ENCODE measurements at regions not wholly inside any gene's neighbourhood (a gene's known extent, or its start where the extent isn't known, plus 50 kb on each side); places are given as distances from the start of the nearest gene placed in this dataset.

GRCh38 chr3:178949896-178950295, 121.7 kb downstream of the ZMAT3 start:
- Histone ChIP-seq H4K5ac (ENCODE audit: low read depth, low read length) (no peak overlapping the region), H2BK20ac (ENCODE audit: low read depth, low read length) (no peak overlapping the region), H4K91ac (ENCODE audit: insufficient read depth, low read depth, low read length) (no peak overlapping the region), H2BK120ac (ENCODE audit: low read depth, low read length) (no peak overlapping the region), H3K27me3 (ENCODE audit: control insufficient read depth, insufficient read depth, low read length) (no peaks in the 10 kb centered on the region), H3K4me2 (ENCODE audit: low read depth, low read length) (no peak overlapping the region), H3K4me3 (ENCODE audit: insufficient read depth, low read depth, low read length) (no peak overlapping the region), H2AK5ac (ENCODE audit: low read depth, low read length) (no peak overlapping the region), H3K9me3 (ENCODE audit: control insufficient read depth, insufficient read depth, low read length) (no peaks in the 10 kb centered on the region), H4K8ac (ENCODE audit: low read depth in 2 of 2, low read length in 2 of 2) (no peak overlapping the region), H3K36me3 (ENCODE audit: control insufficient read depth, insufficient read depth, low read length) (no peaks in the 10 kb centered on the region), H3K56ac (ENCODE audit: extremely low read depth, insufficient read depth, low read length) (no peak overlapping the region), H3K79me1 (ENCODE audit: low read depth in 1 of 2, low read length in 2 of 2) (no peaks in the 10 kb centered on the region), H3K27ac (ENCODE audit: insufficient read depth, low read length) (no peak overlapping the region), H3K9me1 (ENCODE audit: insufficient read depth, low read length) (no peaks in the 10 kb centered on the region), H3K9ac (ENCODE audit: low read depth, low read length) (no peak overlapping the region), H2BK15ac (ENCODE audit: low read depth, low read length) (no peak overlapping the region), H3K14ac (replicated peaks; ENCODE audit: low read depth, low read length) (no peak overlapping the region), H3K4me1 (ENCODE audit: control insufficient read depth, insufficient read depth, low read length) (no peaks in the 10 kb centered on the region), H3K4ac (ENCODE audit: low read depth, low read length) (no peak overlapping the region), H3K18ac (ENCODE audit: low read depth, low read length) (no peak overlapping the region), H2AK9ac (replicated peaks; ENCODE audit: low read depth, low read length, poor library complexity) (no peak overlapping the region), H4K20me1 (ENCODE audit: insufficient read depth, low read length) (no peaks in the 10 kb centered on the region), H3K23ac (ENCODE audit: low read depth, low read length) (no peak overlapping the region), H2AFZ (replicated peaks; ENCODE audit: low read length, poor library complexity) (no peak overlapping the region), H2BK5ac (ENCODE audit: low read depth, low read length, poor library complexity, severe bottlenecking) (no peak overlapping the region)
- TF ChIP-seq NFE2L2 (IDR thresholded peaks at IDR 0.05; ENCODE audit: low read depth, low read length) (no peak), CEBPB (IDR thresholded peaks at IDR 0.05; ENCODE audit: low read depth, low read length) (no peak), RFX5 (IDR thresholded peaks at IDR 0.05; ENCODE audit: low read depth, low read length) (no peak), POLR2A (IDR thresholded peaks at IDR 0.05; ENCODE audit: low read depth, low read length) (no peak), FOS (IDR thresholded peaks at IDR 0.05; ENCODE audit: low read depth, low read length) (no peak)
- POLR2A ChIA-PET (ENCODE audit: unreplicated experiment) = no interaction called here
- WGBS, 2 experiments (ENCODE audit: extremely low coverage in 2 of 2, insufficient read length in 1 of 2) = no CpG with 5 or more reads among the region's 3 CpGs
- ATAC-seq (ENCODE audit: low read depth) (no peak), DNase-seq (no peak)
- intact Hi-C loops (cut with micrococcal nuclease) (loop anchor here (5.0 kb wide), 1 partner anchor 513 kb away; no protein-coding TSS in a partner anchor), in situ Hi-C loops (cut with MboI; ENCODE audit: low sequenced_read_pairs) (loop anchor here (10.0 kb wide), 1 partner anchor 505 kb away; no protein-coding TSS in a partner anchor), dilution Hi-C loops (cut with HindIII; ENCODE audit: low sequenced_read_pairs, unreplicated experiment) (no loop called here)
- CTCF ChIA-PET = no interaction called here
- BruUV-seq (replicated peaks) = no TSS peak

Data from IMR-90 (cell line).